ENCODE measurements at regions not wholly inside any gene's neighbourhood (a gene's known extent, or its start where the extent isn't known, plus 50 kb on each side); places are given as distances from the start of the nearest gene placed in this dataset.
"Not testable (repeated sequence)": the region's sequence is repeated elsewhere in the genome, so short reads cannot be mapped to it uniquely, and the experiment has no call there.

DNA sequence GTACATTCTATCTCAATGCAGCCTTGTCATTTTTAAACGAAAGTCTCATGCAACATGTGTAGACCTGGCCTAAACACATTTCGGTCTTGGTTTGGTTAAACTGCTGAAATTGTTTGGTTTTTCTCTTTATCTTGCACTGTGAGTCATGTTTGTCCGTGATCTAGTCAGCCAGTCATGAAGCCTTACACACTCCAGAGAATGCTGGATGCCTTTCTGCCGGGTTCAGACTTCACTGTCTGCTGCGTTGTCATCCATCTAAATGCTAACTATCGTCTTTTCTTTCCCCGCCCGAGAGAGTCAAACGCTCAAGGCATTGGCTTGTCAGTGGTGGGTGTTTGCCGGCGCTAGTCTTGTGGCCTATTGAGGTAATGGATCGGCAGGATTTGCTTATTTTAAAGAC lies 1194.6 kb upstream of the WWC1 start:
- Mint-ChIP-seq H3K4me3 (no peak overlapping the region), H3K36me3 (ENCODE audit: insufficient read depth) (no peaks in the 10 kb centered on the region), H3K27me3 (no peaks in the 10 kb centered on the region), H3K4me1 (no peaks in the 10 kb centered on the region), H3K27ac (ENCODE audit: low read depth) (no peak overlapping the region), H3K9me3 (peaks cover 33% of the 10 kb centered on the region)
- DNase-seq (ENCODE audit: low spot score in 2 of 2) (no peak), ATAC-seq (replicated peaks; ENCODE audit: extremely low read depth, poor library complexity, severe bottlenecking) (no peak)

DNA sequence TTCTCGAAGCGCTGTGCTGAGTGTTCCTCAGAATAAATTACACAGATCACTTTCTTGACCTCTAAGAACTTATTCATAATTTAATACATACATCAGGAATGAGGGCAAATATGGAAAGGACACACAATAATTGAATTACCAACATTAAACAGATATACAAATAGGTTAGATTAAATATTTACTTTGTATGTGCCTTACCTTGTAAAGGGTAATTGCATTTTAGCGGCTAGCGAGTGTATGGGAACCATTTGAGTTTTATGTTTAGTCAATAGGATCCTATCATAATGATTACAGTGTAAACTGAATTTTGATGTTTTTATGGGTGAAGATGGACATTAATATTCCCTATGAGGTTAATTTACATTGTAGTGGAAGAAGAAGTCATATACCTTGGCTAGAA lies 1187.1 kb upstream of the WWC1 start:
- no peaks in the 10 kb centered on the region for H3K27me3 Mint-ChIP-seq
- no peak overlapping the region for H3K27ac Mint-ChIP-seq (ENCODE audit: low read depth)
- H3K4me3 Mint-ChIP-seq, result no peak overlapping the region
- DNase-seq (ENCODE audit: low spot score in 2 of 2) (no peak), ATAC-seq (replicated peaks; ENCODE audit: extremely low read depth, poor library complexity, severe bottlenecking) (no peak)
- H3K9me3 Mint-ChIP-seq, result peaks cover 30% of the 10 kb centered on the region
- no peaks in the 10 kb centered on the region for H3K36me3 Mint-ChIP-seq (ENCODE audit: insufficient read depth)
- no peaks in the 10 kb centered on the region for H3K4me1 Mint-ChIP-seq

GRCh38 chr5:167105941-167106340 lies 1185.5 kb upstream of the WWC1 start:
- no peak for ATAC-seq (replicated peaks; ENCODE audit: extremely low read depth, poor library complexity, severe bottlenecking)
- no peak for DNase-seq (ENCODE audit: low spot score in 2 of 2)
- H3K4me1 Mint-ChIP-seq, result no peaks in the 10 kb centered on the region
- no peak overlapping the region for H3K4me3 Mint-ChIP-seq
- H3K27ac Mint-ChIP-seq (ENCODE audit: low read depth), result no peak overlapping the region
- H3K36me3 Mint-ChIP-seq (ENCODE audit: insufficient read depth), result no peaks in the 10 kb centered on the region
- peaks cover 30% of the 10 kb centered on the region for H3K9me3 Mint-ChIP-seq
- H3K27me3 Mint-ChIP-seq, result no peaks in the 10 kb centered on the region

DNA sequence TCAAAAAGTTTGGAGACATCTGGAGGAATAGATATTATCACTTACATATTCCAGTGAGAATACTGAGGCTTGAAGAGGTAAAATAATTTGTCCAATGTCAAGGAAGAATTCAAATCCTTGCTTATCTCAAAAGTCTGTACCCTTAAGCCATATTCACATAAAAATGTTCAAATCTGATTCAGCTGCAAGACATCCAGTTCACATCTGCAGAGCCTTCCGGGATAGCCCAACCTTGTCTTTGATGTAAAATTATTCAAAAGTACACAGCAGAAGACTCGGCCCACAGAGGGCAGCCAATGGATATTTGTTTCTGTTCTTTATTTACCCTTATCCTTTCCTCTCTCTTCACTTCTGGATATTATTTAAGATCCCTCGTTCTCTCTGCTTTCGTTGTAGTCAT lies 1183.8 kb upstream of the WWC1 start:
- DNase-seq (ENCODE audit: low spot score in 2 of 2), result no peak
- Mint-ChIP-seq H3K9me3 (peaks cover 26% of the 10 kb centered on the region), H3K27ac (ENCODE audit: low read depth) (no peak overlapping the region)

DNA sequence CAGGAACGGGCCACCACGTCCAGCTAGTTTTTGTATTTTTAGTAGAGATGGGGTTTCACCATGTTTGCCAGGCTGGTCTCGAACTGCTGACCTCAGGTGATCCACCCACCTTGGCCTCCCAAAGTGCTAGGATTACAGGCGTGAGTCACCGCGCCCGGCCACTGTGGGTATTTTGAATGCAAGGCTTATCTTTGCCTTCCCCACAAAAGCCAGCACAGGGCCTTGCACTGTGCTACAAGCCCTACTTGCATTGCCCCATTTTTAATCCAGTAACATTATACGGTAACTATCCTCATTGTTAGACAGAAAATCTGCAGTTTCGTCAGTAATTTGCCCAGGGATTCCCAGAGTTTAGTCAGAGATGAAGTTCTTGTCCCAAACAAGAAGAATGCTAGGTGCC lies 1183.2 kb upstream of the WWC1 start:
- not testable (repeated sequence) for DNase-seq (ENCODE audit: low spot score in 2 of 2); ATAC-seq (replicated peaks; ENCODE audit: extremely low read depth, poor library complexity, severe bottlenecking); H3K4me1 Mint-ChIP-seq; H3K4me3 Mint-ChIP-seq; H3K27me3 Mint-ChIP-seq; H3K36me3 Mint-ChIP-seq (ENCODE audit: insufficient read depth); H3K27ac Mint-ChIP-seq (ENCODE audit: low read depth)
- H3K9me3 Mint-ChIP-seq, result peaks cover 31% of the 10 kb centered on the region

More for the DNA sequence above, 1183.8 kb upstream of the WWC1 start:
- no peaks in the 10 kb centered on the region for H3K27me3 Mint-ChIP-seq
- H3K4me1 Mint-ChIP-seq, result no peaks in the 10 kb centered on the region
- no peaks in the 10 kb centered on the region for H3K36me3 Mint-ChIP-seq (ENCODE audit: insufficient read depth)
- ATAC-seq (replicated peaks; ENCODE audit: extremely low read depth, poor library complexity, severe bottlenecking), result no peak
- no peak overlapping the region for H3K4me3 Mint-ChIP-seq

DNA sequence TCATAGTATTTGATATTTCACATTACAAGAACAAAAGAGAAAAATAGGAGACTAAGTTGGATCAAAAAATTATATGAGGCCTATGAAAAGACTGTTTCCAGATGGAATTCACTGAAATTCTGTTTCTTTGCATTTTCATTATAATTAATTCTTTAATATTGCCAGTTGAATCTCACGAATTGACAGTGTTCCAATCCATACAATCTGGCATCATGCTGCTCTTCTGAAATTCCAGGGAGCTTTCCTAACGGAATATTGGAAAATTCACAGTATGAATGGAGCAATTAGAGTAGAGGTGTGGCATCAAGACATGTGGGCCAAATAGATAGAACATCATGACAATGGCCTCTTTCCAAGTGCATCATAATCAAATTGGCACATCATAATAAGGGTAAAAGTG lies 1178.9 kb upstream of the WWC1 start:
- no peak for ATAC-seq (replicated peaks; ENCODE audit: extremely low read depth, poor library complexity, severe bottlenecking)
- H3K4me1 Mint-ChIP-seq, result no peaks in the 10 kb centered on the region

GRCh38 chr5:167122267-167122666 lies 1169.2 kb upstream of the WWC1 start:
- H3K36me3 Mint-ChIP-seq (ENCODE audit: insufficient read depth), result no peaks in the 10 kb centered on the region
- H3K4me1 Mint-ChIP-seq, result no peaks in the 10 kb centered on the region
- ATAC-seq (replicated peaks; ENCODE audit: extremely low read depth, poor library complexity, severe bottlenecking), result no peak
- no peak for DNase-seq (ENCODE audit: low spot score in 2 of 2)
- no peaks in the 10 kb centered on the region for H3K27me3 Mint-ChIP-seq
- no peak overlapping the region for H3K27ac Mint-ChIP-seq (ENCODE audit: low read depth)
- peaks cover 23% of the 10 kb centered on the region for H3K9me3 Mint-ChIP-seq
- H3K4me3 Mint-ChIP-seq, result no peak overlapping the region

More for the DNA sequence above, 1178.9 kb upstream of the WWC1 start:
- Mint-ChIP-seq H3K36me3 (ENCODE audit: insufficient read depth) (no peaks in the 10 kb centered on the region), H3K27me3 (no peaks in the 10 kb centered on the region), H3K9me3 (peaks cover 18% of the 10 kb centered on the region), H3K4me3 (no peak overlapping the region), H3K27ac (ENCODE audit: low read depth) (no peak overlapping the region)
- no peak for DNase-seq (ENCODE audit: low spot score in 2 of 2)

DNA sequence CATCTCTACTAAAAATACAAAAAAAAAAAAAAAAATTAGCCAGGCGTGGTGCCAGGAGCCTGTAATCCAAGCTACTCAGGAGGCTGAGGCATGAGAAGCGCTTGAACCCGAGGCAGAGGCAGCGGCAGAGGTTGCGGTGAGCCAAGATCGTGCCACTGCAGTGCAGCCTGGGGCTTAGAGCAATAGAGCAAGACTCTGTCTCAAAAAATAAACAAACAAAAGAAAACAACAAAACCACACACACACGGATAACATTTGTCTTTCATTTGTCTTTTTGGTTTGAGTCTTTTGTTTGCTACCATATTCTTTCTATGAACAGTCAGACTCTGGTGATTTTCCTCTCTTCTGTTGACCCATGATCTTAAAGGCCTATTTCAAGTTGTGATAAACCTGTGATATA lies 1168.3 kb upstream of the WWC1 start:
- Mint-ChIP-seq H3K4me1 (no peaks in the 10 kb centered on the region), H3K27ac (ENCODE audit: low read depth) (no peak overlapping the region), H3K9me3 (peaks cover 23% of the 10 kb centered on the region), H3K27me3 (no peaks in the 10 kb centered on the region), H3K36me3 (ENCODE audit: insufficient read depth) (no peaks in the 10 kb centered on the region), H3K4me3 (no peak overlapping the region)
- ATAC-seq (replicated peaks; ENCODE audit: extremely low read depth, poor library complexity, severe bottlenecking), result no peak
- no peak for DNase-seq (ENCODE audit: low spot score in 2 of 2)

DNA sequence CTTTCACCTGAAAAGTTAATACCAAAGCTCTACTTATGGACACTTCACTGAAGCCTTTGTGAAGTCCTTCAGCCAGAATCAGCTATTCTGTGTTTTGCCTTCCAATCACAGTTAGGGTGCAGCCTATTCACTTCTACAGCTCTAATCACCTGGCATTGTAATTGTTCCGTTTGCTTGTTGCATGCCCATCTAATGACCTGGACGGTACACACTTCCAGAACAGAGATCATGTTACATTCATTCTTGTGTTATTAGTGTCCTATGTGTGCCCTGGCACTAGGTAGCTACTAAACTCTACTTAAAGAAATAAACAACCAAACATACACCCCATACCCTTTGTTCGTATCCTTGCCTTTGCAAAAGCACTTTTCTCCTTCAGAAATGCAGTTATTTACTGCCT lies 1162.9 kb upstream of the WWC1 start:
- no peaks in the 10 kb centered on the region for H3K4me1 Mint-ChIP-seq
- no peak overlapping the region for H3K27ac Mint-ChIP-seq (ENCODE audit: low read depth)
- ATAC-seq (replicated peaks; ENCODE audit: extremely low read depth, poor library complexity, severe bottlenecking), result no peak
- no peaks in the 10 kb centered on the region for H3K36me3 Mint-ChIP-seq (ENCODE audit: insufficient read depth)
- no peaks in the 10 kb centered on the region for H3K27me3 Mint-ChIP-seq
- DNase-seq (ENCODE audit: low spot score in 2 of 2), result no peak
- H3K9me3 Mint-ChIP-seq, result peaks cover 28% of the 10 kb centered on the region
- no peak overlapping the region for H3K4me3 Mint-ChIP-seq

DNA sequence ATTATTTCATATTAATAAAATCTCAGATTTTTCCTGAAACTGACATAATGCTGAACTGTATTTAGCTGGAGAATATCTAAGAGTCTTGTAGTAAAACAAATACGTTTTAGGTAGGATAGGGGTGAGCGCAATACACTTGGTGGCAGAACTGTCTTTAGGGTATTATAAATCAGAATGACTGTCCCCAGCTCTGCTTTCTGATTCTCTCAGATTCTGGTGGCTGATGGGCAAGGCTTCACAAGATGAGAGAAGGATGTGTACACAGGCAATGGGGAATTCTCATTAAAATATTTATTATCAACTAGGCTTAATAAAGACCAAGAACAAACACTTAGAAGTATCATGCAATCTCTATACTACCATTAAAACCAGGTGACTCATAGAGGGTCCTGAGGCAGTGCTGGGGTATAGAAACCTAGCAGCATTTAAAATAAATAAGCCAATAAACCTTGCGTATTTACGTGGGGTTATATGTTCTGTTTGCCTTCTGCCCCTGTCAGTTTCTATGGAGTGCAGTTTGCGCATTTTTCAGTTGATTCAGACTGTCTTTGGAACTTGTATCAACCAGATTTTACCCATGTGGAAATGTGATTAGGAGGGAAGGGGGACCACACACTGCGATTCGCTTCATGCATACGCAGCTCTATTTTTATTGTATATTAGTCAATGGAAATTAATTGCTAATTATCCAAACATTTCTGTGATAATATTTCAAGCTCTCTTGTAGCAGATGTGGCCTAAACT lies 1150.7 kb upstream of the WWC1 start:
- H3K27me3 Mint-ChIP-seq, result no peaks in the 10 kb centered on the region
- no peak overlapping the region for H3K27ac Mint-ChIP-seq (ENCODE audit: low read depth)
- no peaks in the 10 kb centered on the region for H3K4me1 Mint-ChIP-seq
- DNase-seq (ENCODE audit: low spot score in 2 of 2) (no peak), ATAC-seq (replicated peaks; ENCODE audit: extremely low read depth, poor library complexity, severe bottlenecking) (no peak)
- H3K4me3 Mint-ChIP-seq, result no peak overlapping the region
- peaks cover 16% of the 10 kb centered on the region for H3K9me3 Mint-ChIP-seq
- no peaks in the 10 kb centered on the region for H3K36me3 Mint-ChIP-seq (ENCODE audit: insufficient read depth)

GRCh38 chr5:167143716-167144115 lies 1147.7 kb upstream of the WWC1 start:
- ATAC-seq (replicated peaks; ENCODE audit: extremely low read depth, poor library complexity, severe bottlenecking), result no peak
- Mint-ChIP-seq H3K4me1 (no peaks in the 10 kb centered on the region), H3K27ac (ENCODE audit: low read depth) (no peak overlapping the region)

GRCh38 chr5:167145841-167146240 lies 1145.6 kb upstream of the WWC1 start:
- no peaks in the 10 kb centered on the region for H3K4me1 Mint-ChIP-seq
- no peak overlapping the region for H3K4me3 Mint-ChIP-seq
- no peaks in the 10 kb centered on the region for H3K27me3 Mint-ChIP-seq
- H3K9me3 Mint-ChIP-seq, result peaks cover 13% of the 10 kb centered on the region
- DNase-seq (ENCODE audit: low spot score in 2 of 2), result no peak
- no peaks in the 10 kb centered on the region for H3K36me3 Mint-ChIP-seq (ENCODE audit: insufficient read depth)
- no peak overlapping the region for H3K27ac Mint-ChIP-seq (ENCODE audit: low read depth)
- no peak for ATAC-seq (replicated peaks; ENCODE audit: extremely low read depth, poor library complexity, severe bottlenecking)

More at GRCh38 chr5:167143716-167144115, 1147.7 kb upstream of the WWC1 start:
- Mint-ChIP-seq H3K27me3 (no peaks in the 10 kb centered on the region), H3K9me3 (peaks cover 6% of the 10 kb centered on the region), H3K4me3 (no peak overlapping the region), H3K36me3 (ENCODE audit: insufficient read depth) (no peaks in the 10 kb centered on the region)
- no peak for DNase-seq (ENCODE audit: low spot score in 2 of 2)

GRCh38 chr5:167147879-167148278 lies 1143.6 kb upstream of the WWC1 start:
- no peak for DNase-seq (ENCODE audit: low spot score in 2 of 2)
- H3K4me1 Mint-ChIP-seq, result no peaks in the 10 kb centered on the region
- no peak overlapping the region for H3K27ac Mint-ChIP-seq (ENCODE audit: low read depth)
- no peak overlapping the region for H3K4me3 Mint-ChIP-seq
- ATAC-seq (replicated peaks; ENCODE audit: extremely low read depth, poor library complexity, severe bottlenecking), result no peak
- H3K27me3 Mint-ChIP-seq, result no peaks in the 10 kb centered on the region
- peaks cover 14% of the 10 kb centered on the region for H3K9me3 Mint-ChIP-seq
- H3K36me3 Mint-ChIP-seq (ENCODE audit: insufficient read depth), result no peaks in the 10 kb centered on the region
